Panc1 (cell line): ENCODE measurements at regions not wholly inside any gene's neighbourhood (a gene's known extent, or its start where the extent isn't known, plus 50 kb on each side); places are given as distances from the start of the nearest gene placed in this dataset.

Source experiments
- ATAC-seq: fragments of 200-7000 bp; cut with Tn5 transposase; 2 replicates; pipeline ENCODE4 v1.9.1; 2020; ENCODE audit warnings: mild to moderate bottlenecking, moderate library complexity
- BruUV-seq: library from RNA; stranded (reverse); fragments of 400-500 nt; replicated peaks from 2 replicates; lab custom pipeline; 2021; lab: Mats Ljungman, UMichigan
- CTCF ChIA-PET: fragments of 300-600 bp; sonication (Branson Sonifier 250); formaldehyde crosslinking; loops from one replicate; lab custom pipeline; 2022; ENCODE audit warnings: antibody characterized with exemption; lab: Charles Lee
- POLR2A ChIA-PET: fragments of 300-600 bp; sonication (Branson Sonifier 250); formaldehyde crosslinking; loops from one replicate; lab custom pipeline; 2022; ENCODE audit warnings: antibody characterized with exemption; lab: Charles Lee
- DNase-seq: peaks from one replicate; pipeline ENCODE4 v3.0.0-alpha.2; 2010; ENCODE audit warnings: low read depth, low spot score
- H3K27ac ChIP-seq: 2 replicates; pipeline ENCODE4 v1.5.1; 2011; ENCODE audit warnings: mild to moderate bottlenecking, low read length, inconsistent platforms
- H3K27me3 ChIP-seq: fragments of 200-500 bp; sonication (Bioruptor generic); 2 replicates; pipeline ENCODE4 v1.6.0; 2014; ENCODE audit warnings: low read length, inconsistent platforms; ENCODE audit not compliant: control insufficient read depth, insufficient read depth
- H3K36me3 ChIP-seq: fragments of 200-500 bp; sonication (Bioruptor generic); 2 replicates; pipeline ENCODE4 v1.5.1; 2014; ENCODE audit warnings: inconsistent platforms, mild to moderate bottlenecking, low read length, moderate library complexity; ENCODE audit not compliant: control insufficient read depth, insufficient read depth
- H3K4me1 ChIP-seq: 2 replicates; pipeline ENCODE4 v1.5.1; 2011; ENCODE audit warnings: inconsistent platforms, mild to moderate bottlenecking, low read length, moderate library complexity; ENCODE audit not compliant: control insufficient read depth, insufficient read depth
- H3K4me3 ChIP-seq, 2 experiments: 2 replicates each; pipeline ENCODE4 v1.5.1; 2011 to 2012; ENCODE audit warnings: low read depth in 2 of 2, low read length in 2 of 2, mild to moderate bottlenecking in 2 of 2, inconsistent platforms in 1 of 2, moderate library complexity in 1 of 2
- H3K9me3 ChIP-seq: fragments of 200-500 bp; sonication (Bioruptor generic); 2 replicates; pipeline ENCODE4 v1.5.1; 2014; ENCODE audit warnings: low read depth, mild to moderate bottlenecking, inconsistent platforms, low read length, moderate library complexity; ENCODE audit not compliant: control insufficient read depth, insufficient read depth
- CTCF ChIP-seq: fragments of 450-650 bp; IDR thresholded peaks from 2 replicates; pipeline ENCODE4 v1.5.1; 2017; ENCODE audit warnings: mild to moderate bottlenecking
- POLR2AphosphoS5 ChIP-seq: IDR thresholded peaks from 2 replicates; pipeline ENCODE4 v1.6.1; 2012; ENCODE audit warnings: mild to moderate bottlenecking, low read depth, low read length, moderate library complexity
- SIN3A ChIP-seq: IDR thresholded peaks from 2 replicates; pipeline ENCODE4 v1.6.1; 2012; ENCODE audit warnings: low read depth, mild to moderate bottlenecking, low read length, moderate library complexity, borderline replicate concordance; ENCODE audit not compliant: insufficient read depth
- TCF7L2 ChIP-seq: IDR thresholded peaks from 2 replicates; pipeline ENCODE4 v1.6.1; 2011; ENCODE audit warnings: mild to moderate bottlenecking, low read depth, low read length, inconsistent platforms
- in situ Hi-C: cut with HindIII; loops from 2 replicates; pipeline ENCODE4 v1.10.0; 2016; ENCODE audit warnings: low sequenced_read_pairs, low pct_unique_long_range_greater_than_20kb
- intact Hi-C: fragments of 100-400 bp; cut with micrococcal nuclease; formaldehyde crosslinking; loops from one replicate; pipeline ENCODE4 v1.10.0; 2022; ENCODE audit not compliant: unreplicated experiment
- TF ChIP-seq, protein P1 (sequence below), 2 experiments: IDR thresholded peaks; 2 replicates each; pipeline ENCODE4 v1.6.1; 2011 to 2012; ENCODE audit warnings: low read depth in 2 of 2, control low read depth in 1 of 2, low read length in 1 of 2, mild to moderate bottlenecking in 1 of 2, moderate library complexity in 1 of 2; ENCODE audit not compliant: insufficient read depth in 1 of 2

DNA sequence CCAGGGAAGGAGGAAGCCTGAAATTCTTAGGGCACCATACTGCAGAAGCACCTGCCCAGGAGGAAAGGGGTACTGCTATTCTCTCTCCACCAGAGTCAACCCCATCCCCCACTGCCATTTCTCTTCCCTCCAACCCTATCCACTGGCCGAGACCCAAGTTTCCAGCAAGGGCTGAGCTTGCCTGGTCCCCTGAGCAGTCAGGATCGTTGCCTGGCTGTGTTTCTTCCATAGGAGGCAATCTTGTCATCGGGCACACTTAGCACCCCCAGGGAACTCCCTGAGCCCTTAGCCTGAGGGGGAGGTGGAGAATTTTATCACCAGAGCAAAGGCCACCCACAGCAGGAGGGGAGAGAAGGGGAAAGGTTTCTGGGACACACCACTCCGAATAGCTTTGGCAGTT lies 115.8 kb upstream of the NECTIN1 start:
- intact Hi-C loops = no loop called here
- H3K27ac ChIP-seq = no peak overlapping the region
- no peak overlapping the region for H3K4me3 ChIP-seq
- peaks cover 15% of the 10 kb centered on the region for H3K27me3 ChIP-seq
- ChIA-PET POLR2A (no interaction called here), CTCF (no interaction called here)
- H3K4me1 ChIP-seq = no peaks in the 10 kb centered on the region
- BruUV-seq = no TSS peak
- H3K36me3 ChIP-seq = no peaks in the 10 kb centered on the region
- no peak for ATAC-seq
- TF ChIP-seq CTCF (no peak), POLR2AphosphoS5 (no peak), SIN3A (no peak), TCF7L2 (no peak)
- TF ChIP-seq, protein P1, sequence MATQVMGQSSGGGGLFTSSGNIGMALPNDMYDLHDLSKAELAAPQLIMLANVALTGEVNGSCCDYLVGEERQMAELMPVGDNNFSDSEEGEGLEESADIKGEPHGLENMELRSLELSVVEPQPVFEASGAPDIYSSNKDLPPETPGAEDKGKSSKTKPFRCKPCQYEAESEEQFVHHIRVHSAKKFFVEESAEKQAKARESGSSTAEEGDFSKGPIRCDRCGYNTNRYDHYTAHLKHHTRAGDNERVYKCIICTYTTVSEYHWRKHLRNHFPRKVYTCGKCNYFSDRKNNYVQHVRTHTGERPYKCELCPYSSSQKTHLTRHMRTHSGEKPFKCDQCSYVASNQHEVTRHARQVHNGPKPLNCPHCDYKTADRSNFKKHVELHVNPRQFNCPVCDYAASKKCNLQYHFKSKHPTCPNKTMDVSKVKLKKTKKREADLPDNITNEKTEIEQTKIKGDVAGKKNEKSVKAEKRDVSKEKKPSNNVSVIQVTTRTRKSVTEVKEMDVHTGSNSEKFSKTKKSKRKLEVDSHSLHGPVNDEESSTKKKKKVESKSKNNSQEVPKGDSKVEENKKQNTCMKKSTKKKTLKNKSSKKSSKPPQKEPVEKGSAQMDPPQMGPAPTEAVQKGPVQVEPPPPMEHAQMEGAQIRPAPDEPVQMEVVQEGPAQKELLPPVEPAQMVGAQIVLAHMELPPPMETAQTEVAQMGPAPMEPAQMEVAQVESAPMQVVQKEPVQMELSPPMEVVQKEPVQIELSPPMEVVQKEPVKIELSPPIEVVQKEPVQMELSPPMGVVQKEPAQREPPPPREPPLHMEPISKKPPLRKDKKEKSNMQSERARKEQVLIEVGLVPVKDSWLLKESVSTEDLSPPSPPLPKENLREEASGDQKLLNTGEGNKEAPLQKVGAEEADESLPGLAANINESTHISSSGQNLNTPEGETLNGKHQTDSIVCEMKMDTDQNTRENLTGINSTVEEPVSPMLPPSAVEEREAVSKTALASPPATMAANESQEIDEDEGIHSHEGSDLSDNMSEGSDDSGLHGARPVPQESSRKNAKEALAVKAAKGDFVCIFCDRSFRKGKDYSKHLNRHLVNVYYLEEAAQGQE (IDR thresholded peaks at IDR 0.05; ENCODE audit: insufficient read depth in 1 of 2, low read depth in 2 of 2, low read length in 1 of 2) = no peak
- in situ Hi-C loops = no loop called here
- H3K9me3 ChIP-seq = no peaks in the 10 kb centered on the region; the same call in 1 of the 2 replicates
- no peak for DNase-seq

DNA sequence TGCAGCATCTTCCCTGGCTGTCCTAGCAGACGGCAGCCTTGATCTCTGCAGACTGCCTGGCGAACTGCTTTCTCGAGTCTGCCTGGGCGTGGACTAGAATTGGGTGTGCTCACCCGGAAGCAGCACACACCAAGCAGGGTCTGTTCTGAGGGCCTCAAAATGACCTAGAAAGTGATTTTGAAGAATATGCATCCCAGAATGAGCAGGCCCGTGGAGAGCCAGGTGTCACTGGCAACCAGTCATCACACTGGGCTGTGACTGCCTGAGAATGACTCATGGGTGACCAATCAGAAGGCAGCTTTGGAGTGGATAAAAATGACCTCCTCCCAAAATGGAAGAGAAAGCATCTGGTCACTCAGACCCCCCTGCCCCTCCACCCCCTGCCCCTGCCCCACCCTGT lies 114.9 kb upstream of the NECTIN1 start:
- Histone ChIP-seq H3K9me3 (no peaks in the 10 kb centered on the region; the same call in 1 of the 2 replicates), H3K27ac (no peak overlapping the region), H3K27me3 (peaks cover 12% of the 10 kb centered on the region), H3K36me3 (no peaks in the 10 kb centered on the region), H3K4me3 (no peak overlapping the region), H3K4me1 (no peaks in the 10 kb centered on the region)
- TF ChIP-seq TCF7L2 (no peak), CTCF (no peak), POLR2AphosphoS5 (no peak), SIN3A (no peak)
- TF ChIP-seq, protein P1 (IDR thresholded peaks at IDR 0.05; ENCODE audit: insufficient read depth in 1 of 2, low read depth in 2 of 2, low read length in 1 of 2) = no peak
- intact Hi-C loops = no loop called here
- no peak for ATAC-seq
- no TSS peak for BruUV-seq
- in situ Hi-C loops = no loop called here
- no peak for DNase-seq
- ChIA-PET CTCF (no interaction called here), POLR2A (no interaction called here)
